ENCODE measurements at regions not wholly inside any gene's neighbourhood (a gene's known extent, or its start where the extent isn't known, plus 50 kb on each side); places are given as distances from the start of the nearest gene placed in this dataset.

DNA sequence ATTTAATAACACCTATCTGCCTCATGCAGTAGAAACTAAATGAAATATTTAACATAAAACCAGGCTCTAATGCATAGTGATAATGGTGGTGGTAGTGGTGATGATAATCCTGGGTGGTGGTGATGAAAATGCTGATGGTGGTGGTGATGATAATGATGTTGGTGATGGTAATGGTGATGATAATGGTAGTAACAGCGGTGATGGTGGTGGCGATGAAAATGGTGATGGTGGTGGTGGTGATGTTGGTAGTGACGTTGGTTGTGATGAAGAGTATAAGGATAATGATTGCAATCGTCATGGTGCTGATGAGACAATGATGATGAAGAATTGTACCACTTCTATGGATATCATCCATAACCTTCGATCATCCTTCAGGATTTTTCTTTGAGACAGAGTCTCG is 173.7 kb upstream of the CDH11 start:
- no peak for TF ChIP-seq POLR2A (IDR thresholded peaks at IDR 0.05)
- TF ChIP-seq, protein P1, sequence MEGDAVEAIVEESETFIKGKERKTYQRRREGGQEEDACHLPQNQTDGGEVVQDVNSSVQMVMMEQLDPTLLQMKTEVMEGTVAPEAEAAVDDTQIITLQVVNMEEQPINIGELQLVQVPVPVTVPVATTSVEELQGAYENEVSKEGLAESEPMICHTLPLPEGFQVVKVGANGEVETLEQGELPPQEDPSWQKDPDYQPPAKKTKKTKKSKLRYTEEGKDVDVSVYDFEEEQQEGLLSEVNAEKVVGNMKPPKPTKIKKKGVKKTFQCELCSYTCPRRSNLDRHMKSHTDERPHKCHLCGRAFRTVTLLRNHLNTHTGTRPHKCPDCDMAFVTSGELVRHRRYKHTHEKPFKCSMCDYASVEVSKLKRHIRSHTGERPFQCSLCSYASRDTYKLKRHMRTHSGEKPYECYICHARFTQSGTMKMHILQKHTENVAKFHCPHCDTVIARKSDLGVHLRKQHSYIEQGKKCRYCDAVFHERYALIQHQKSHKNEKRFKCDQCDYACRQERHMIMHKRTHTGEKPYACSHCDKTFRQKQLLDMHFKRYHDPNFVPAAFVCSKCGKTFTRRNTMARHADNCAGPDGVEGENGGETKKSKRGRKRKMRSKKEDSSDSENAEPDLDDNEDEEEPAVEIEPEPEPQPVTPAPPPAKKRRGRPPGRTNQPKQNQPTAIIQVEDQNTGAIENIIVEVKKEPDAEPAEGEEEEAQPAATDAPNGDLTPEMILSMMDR (IDR thresholded peaks at IDR 0.05): no peak
